HG02852 (cell line): ENCODE measurements at regions not wholly inside any gene's neighbourhood (a gene's known extent, or its start where the extent isn't known, plus 50 kb on each side); places are given as distances from the start of the nearest gene placed in this dataset.

Experiments used
- ATAC-seq: cut with Tn5 transposase; IDR thresholded peaks from one replicate; pipeline ENCODE4 v1.9.1; 2021; ENCODE audit warnings: mild to moderate bottlenecking, moderate library complexity; ENCODE audit not compliant: unreplicated experiment

DNA sequence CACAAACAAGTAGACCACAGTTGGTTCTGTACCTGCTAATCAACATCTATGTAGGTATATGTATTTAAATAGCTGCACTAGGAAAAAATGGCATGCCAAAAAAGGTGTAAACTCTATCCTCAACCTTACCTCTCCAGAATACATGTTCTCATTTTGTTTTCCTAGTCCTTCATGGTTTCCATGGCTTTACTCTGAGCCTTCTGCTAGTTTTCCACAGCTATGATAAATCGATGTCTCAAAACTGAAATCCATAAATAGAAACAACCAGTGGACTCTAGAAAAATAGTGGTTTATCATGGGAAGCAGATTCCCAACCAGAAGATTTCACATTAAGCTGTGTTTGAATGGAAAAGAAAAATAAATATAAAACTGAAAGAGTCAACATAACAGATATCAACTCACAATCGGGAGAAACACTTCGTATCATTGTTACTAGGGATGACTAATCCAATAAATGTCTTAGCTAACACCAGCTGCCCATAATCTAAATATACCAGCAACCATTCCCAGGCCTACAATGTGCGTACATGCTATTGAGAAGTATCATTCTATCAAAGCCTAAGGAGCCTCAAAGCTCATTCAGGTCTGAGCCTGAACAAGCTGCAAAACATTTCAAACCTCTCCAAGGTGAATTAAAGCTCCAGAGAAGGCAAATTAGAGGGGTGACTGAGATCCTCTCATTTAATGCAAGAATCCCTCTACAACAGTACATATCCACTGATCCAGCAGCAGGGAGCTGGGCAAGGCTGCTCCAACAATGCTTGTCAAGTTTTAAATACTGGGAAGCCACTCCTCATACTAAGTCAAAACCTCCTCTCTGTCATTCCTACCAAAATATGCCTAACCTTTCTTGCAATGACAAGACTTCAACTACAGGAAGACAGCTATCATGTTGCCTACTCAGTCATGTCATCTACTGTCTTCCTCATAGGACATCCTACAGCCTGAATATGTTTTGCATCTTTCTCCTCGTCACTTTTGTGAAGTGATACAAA, 90.2 kb downstream of the KCTD12 start:
- no peak for ATAC-seq

DNA sequence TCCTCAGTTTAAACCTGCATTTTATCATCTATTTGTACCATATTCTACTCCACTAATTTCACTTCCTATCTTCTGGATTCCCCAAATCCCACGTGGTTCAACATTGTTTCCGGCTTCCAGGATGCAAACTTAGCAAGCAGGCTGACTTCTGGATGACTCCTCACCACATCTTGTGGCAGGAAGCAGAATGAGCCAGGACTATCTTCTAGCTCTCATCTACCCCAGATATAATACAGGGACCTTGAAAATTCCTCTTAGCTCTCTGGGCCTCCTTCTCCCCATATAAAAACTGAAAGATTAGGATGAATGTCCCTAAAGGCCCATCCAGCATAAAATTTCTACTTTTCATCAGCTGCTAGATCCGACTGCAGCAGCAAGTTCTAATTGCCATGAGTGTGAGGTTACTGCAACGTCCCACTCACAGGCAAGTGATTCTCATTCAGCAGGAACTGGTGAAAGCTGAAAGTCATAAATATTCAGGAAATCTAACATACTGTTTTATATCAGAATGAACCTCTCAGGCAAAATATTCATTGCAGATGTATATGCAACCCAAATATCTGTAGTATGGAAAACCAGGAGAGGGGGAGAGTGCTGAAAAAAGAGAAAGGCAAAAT, 93.4 kb downstream of the KCTD12 start:
- no peak for ATAC-seq

DNA sequence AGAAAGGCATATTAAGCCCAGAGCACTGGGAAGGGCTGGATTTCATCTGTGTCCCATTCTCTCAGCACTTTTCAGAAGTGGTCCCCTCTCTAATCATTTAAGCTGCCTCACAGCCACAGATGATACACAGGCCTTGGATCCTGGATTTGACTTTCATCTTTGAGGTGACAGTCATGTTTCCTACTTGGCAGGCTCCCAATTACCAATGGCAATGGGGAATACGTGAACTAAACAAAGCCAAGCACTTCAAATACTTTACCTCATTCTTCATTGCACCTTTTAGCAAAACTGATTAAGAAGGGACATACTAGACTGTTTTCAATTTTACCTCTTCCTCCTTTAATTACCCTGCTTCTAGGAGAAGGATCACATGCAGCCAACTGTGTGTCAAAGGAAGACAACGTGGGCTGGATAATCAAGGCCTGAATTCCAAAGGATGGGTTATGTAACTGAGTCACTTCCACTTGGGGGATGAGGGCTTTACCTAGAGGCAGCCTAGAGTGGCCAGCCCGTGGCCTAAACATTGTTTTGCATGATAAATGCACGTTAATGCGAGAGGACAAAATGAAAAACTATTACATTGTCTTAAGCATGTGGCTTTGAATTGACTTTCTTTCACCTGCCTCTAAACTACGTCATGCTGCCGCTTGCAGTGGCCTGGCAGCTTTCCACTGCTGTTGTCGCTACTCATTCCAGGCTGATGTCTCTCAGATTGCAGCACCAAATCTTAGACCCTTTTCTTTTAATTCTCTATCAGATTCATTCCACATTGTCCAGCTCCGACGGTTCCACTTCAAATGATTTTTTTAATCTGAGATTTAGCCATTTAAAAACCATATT, 95.0 kb downstream of the KCTD12 start:
- ATAC-seq, result no peak

DNA sequence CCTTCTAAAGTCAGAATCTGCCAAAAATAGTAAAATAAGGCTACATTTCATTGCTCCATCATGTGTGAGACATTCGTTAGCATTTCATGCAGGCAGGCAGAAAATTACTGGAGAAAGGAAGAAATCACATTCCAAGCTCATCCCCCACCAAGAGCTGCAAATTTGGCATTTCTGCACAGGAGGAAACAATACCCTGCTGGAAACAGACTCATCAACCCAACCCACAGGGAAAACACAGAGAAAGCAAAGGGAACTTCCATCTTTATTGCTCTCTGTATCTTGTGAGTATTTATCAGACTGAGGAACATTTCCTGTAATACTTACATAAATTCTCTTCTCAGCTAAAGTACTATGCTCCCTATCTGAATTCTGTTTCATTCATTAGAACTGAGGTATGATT, 95.7 kb downstream of the KCTD12 start:
- ATAC-seq, result no peak

DNA sequence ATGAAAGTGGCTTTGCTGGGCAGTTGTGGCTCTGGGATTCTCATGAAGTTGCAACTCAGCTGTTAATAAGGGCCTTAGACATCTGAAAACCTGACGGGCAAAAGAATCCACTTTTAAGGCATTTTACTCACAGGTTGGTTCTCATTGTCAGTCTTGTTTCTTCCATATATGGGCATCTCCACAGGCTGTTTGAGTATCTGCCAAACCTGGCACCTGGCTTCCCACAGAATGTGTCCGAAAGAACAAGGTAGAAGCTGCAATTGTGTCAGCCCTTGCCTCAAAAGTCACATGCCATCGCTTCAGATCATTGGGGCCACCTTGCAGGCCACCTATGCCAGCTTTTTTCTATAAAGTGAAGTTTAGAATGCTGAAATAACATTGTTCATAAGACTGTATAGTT, 102.4 kb downstream of the KCTD12 start:
- ATAC-seq, result no peak

DNA sequence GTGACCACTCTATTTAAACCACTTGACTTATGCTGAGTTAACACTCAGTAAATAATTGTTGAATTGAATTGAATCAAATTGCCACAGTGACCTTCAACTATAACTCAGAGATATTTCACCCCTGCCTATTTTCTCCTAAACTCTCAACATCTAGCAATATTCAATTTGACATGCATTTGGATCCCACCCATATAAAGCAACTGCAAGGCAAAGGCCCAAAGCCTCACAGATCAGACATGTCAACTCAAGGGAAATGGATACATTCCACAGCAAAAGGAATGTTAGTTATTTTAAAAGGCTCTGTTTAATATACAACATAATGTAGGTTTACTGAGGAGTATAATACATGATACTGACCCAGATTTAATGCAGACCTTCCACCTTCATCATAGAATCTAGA, 107.4 kb downstream of the KCTD12 start:
- ATAC-seq, result no peak

DNA sequence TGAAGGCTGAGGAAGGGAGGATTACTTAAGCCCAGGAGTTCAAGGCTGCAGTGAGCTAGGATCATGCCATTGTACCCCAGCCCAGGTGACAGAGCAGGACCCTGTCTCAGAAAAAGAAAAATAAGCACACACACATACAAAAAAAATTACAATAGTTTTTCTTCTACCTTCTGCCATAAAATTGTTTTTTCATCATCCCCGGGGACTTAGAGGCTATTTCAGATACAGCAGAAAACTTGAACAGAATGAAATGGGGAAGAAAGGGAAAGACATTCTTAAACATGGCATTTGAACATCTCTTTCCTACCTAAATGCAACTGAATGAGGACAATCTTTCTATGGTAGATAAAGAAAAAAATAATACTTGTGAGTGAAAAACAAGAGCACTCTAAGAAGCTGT, 109.1 kb downstream of the KCTD12 start:
- ATAC-seq, result no peak

DNA sequence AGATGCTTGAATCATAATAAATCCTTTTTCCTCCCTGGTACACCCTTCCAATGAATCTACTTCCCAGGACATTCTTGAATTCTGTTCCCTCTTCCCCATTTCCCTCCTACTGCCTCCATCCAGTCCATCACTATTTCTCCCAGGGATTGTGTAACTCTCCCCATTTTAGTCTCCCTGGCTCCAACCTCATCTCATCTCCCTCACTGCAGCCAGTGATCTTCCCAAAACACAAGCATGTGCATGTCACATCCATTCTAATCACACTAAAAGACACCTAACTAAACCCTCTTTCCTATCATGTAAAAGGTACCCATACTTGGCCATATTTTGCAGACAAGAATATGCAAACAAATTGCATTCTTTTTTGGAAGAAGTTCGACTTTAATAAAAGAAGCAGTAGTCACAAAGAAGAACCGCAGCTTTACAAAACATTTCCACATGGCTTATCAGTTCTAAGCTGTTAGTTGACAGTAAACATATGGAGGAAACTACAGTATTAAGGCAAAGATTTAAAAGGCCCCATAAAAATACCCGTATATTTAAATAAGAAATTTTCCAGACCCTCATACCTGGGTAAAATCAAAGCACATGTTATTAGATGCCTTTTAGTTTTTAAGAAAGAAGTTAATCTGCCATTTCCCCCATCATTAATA, 111.0 kb downstream of the KCTD12 start:
- ATAC-seq, result no peak

DNA sequence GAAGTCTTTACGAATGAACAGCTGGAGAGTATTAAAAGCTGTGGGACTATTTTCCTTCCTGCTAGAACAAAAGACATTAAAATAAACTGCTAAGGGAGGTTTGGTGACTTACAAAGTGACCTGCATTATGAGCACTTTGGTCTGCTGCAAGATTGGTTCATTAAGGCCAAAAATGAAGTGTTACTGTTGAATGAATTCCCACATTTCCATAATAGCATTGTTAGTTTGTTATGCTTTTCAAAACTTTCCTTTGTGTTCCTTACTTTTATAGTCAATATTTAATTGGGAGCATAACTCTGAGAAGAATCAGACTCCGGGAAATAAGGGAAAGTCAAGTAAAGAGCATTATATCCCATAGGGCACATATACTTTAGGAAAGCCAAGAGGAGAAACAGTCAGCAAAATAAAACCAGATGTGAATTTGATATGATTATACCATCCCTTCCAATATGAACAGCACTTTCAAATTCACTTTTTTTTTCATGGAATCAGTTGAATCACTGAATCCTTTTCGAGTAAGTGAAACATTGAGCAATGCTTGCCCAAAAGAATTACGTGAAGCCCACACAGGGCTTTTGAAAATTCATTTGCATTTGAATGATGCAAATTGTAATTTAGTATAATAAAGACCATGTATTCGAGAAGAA, 112.6 kb downstream of the KCTD12 start:
- ATAC-seq, result no peak

DNA sequence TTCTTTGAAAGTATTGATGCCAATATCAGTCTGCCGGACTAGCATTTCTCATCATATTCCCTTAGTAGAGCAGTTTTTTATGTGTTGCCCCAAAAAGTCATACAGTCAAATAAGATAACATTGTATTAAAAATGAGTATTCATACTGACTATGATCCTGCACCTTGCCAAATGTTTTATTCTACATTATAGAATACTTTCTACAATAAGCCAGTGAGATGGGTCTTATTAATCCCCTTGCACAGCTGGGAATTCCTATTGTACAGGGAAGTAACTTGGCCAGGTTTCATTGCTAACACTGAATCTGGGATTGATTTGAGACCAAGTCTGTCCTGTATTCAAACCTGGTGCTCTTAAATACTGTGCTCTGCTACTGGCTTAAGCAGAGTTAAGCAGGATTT, 114.0 kb downstream of the KCTD12 start:
- no peak for ATAC-seq

DNA sequence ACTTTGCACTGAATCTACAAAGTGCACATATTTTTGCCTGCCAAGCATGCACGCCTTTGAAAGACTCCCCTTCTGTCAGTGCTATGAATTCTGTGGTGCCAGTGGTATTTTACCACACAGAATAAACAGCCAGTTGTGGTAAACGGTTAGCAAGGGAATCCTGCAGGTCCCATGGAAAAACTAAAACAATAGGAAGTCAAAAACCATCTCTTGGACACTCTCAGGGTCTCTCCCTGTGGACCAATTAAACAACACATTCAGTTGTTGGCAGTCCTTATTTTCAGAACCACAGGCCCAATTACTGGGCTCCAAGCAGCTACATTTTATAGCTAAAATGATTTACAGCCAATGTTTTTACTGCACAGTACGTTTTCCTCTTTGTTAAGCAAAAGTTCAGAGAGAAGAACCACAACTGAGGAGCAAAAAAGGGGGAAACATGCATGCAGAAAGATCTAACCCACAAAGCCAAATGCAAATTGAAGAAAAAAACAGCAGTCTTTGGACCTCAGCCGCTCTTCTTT, 116.9 kb downstream of the KCTD12 start:
- no peak for ATAC-seq

DNA sequence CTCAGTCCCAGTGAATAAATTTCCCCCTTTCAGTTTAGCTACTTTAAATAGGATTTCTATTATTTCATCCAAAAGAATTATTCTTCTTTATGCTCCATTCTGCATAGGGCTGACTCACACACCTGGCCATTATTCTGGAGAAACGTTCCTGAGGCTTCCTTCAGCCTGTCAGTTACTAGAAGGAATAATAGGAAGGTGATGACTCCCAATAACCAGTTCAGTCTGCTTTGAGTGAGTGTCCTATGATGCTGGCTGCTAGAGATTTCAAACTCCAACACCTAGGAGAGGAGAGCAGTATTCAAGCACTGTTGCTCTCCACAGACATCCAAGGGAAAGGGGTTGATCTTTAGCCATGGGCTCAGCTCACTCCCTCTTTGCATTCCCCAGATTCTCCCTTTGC, 117.8 kb downstream of the KCTD12 start:
- no peak for ATAC-seq

DNA sequence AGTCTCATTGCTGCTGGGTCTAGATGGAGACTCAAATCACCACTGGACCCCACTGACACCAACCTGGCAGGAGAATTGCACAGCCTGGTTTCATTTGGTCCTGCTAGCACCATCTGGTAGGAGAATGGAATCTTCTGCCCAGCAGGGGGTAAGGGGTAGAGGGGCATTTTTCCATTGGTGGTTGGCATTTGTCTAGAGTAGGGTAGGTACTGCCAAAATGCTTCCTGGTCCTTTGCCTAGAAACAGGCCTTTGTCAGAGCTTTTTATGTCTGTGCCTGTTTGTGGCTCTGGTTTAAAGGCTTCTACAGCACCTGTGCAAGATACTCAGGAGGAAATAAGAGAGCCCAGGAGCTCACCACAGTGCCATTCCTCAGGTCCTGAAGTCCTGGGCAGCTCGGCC, 121.3 kb downstream of the KCTD12 start:
- no peak for ATAC-seq

DNA sequence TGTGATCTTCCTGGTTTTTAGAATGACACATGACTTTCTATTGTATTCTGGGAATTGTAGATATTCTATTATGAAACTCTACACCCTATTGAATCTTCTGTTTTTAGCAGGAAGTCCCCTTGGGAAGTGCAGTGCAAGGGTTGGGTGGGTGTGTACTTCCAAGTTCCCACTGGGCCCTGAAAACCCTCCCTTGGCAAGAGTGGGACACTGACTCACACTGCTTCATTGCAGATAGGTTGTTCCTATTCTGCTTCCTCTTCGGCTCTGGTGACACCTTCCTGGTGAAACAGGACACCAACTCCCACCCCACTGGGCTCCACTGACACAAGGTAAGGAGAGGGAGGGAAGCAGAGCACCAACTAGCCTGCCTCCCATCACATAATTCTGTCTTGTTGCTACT, 121.8 kb downstream of the KCTD12 start:
- ATAC-seq, result no peak

DNA sequence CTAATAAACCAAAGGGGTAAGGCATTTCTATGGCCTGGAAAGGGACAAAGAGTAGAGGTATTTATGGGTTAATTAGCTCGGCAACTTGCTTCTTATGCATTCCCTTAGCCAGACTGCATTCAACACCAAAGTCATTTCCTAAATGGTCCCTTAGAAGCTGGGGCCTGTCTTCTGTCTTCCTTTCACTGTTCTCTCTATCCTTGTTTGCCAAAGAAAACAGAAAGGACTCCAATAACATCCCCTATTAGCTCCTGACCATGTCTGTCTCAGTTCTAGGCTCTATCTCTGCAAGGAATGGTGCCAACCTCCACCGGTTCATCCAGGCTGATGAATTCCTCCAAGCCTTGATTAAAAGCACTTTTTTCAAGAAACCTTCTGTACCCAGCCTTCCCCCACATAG, 123.5 kb downstream of the KCTD12 start:
- no peak for ATAC-seq

DNA sequence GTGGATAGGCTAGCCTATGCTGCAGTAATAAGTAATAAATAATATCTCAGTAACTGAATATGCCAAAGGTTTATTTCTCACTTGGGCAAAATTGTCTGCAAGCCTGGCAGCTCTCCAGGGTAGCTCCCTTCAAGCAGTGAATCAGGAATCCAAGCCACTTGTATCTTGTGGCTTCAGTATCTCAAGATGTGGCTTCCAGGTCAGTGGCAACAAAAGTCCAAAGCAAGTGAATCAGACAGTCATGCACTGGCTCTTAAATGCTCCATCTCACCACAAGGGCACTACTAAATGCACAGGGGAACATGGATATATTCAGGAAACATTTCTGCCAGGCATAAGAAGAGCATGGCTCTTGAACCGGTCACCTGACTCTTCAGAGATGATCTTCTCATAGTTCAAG, 126.3 kb downstream of the KCTD12 start:
- no peak for ATAC-seq

DNA sequence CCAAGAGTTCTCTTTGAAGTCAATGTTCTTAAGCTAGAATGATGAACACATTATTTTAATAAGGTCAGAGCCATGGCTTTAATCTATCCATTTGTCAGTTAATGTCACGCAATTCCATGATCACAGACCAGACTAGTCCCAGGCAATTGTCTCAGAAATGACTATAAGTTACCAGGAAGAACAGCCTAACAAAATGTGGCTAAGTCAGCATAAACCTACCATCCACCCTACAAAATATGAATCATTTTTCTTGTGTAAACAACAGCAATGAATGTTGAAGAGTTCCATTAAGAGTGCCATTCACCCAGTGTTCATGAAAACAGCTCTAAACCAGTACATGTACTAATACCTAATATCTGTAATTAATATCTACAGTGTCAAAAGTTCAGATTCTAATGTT, 127.5 kb downstream of the KCTD12 start:
- no peak for ATAC-seq

DNA sequence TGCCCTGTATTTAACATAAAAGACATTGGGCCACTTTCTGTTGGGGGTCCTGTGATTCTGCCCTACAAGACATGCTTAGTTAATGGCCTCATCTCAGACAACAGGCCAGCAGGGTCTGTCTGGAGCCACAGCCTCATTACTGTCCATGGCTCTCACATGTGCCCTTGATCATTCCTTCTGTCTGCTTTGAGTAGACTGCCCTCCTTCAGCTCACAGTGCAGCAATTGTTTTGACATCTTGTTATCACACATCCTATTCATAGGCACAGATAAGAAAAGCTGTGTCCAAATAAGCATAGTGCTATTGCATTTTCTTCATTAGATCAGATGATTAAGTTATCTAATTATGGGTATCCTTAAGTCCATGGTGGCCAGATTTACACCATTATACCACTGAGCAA, 127.9 kb downstream of the KCTD12 start:
- ATAC-seq, result no peak

DNA sequence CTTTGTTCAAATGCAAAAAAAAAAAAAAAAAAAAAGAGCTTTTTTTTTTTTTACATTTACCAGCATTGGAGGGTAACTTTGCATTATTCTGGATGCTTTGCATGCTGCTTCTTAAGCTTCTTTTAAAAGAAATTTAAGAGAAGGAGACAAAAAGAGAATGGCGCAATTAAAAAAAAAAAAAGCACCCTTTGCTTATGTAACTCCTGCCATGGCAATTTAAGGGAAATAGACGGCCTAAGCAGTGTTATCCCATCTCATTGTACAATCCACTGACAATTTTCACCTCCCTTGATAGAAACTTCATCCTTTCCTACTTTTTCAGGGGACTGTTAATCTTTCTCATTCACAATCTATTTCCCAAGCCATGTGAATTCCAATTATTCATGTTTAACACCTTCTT, 129.8 kb downstream of the KCTD12 start:
- ATAC-seq, result no peak

DNA sequence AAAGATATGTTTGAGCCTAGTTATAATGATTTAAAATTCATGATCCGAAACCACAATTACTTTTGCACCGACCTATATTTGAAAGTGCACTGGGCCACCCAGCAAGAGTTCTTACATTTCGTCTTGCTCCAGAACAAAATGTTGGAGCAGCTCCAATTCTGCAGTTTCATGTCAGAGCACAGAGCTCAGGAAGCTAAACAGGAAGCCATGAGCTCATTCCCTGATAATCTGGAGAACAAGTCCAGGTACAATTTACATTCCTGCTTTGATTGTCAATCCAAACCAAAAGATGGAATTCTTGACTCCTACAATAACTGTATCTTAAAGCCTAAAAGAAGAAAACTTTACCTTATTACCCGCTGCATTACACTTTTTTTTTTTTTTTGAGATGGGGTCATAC, 131.8 kb downstream of the KCTD12 start:
- no peak for ATAC-seq
